IPS-NIHi11 (cell line): ENCODE measurements at regions not wholly inside any gene's neighbourhood (a gene's known extent, or its start where the extent isn't known, plus 50 kb on each side); places are given as distances from the start of the nearest gene placed in this dataset.

Experiments
- DNase-seq: peaks from one replicate; pipeline ENCODE4 v3.0.0; 2012; ENCODE audit warnings: mixed read lengths, low spot score

DNA sequence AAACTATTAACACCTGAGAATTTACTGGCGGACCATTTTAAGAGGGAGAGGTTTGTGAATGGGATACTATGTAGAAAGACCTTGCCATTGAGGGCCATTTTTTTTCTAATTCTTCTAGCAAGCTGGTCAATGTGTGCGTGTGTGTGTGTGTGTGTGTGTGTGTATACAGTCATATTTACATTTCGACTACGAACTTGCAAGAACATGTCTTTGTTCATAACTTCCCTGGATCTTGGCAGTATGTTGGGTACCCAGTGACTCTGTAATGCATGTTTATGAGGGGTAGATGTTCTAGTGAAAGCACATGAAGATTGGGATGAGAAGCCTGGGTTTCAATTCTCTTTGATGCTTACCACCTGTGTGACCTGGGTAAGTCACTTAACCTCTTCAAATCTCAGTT is 133.6 kb downstream of the UBE2E3 start:
- DNase-seq: no peak

DNA sequence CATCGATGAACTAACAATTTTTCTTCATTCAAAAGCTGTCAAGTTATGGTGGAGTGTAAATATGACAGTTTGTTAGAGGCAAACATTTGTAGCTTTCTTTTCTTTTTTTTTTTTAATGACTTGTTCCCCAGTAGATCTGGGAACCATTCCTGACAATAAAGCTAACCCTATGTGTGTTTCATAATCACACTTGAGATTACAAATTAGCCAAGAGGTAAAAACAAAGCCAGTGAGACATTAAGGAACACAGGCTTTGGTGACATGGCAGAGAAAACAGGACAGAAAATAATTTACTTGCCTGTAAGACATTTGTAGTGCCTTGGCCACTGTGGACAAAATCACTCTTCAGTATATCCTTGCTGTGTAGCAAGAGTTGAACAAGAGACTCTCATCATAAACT is 135.9 kb downstream of the UBE2E3 start:
- no peak for DNase-seq

DNA sequence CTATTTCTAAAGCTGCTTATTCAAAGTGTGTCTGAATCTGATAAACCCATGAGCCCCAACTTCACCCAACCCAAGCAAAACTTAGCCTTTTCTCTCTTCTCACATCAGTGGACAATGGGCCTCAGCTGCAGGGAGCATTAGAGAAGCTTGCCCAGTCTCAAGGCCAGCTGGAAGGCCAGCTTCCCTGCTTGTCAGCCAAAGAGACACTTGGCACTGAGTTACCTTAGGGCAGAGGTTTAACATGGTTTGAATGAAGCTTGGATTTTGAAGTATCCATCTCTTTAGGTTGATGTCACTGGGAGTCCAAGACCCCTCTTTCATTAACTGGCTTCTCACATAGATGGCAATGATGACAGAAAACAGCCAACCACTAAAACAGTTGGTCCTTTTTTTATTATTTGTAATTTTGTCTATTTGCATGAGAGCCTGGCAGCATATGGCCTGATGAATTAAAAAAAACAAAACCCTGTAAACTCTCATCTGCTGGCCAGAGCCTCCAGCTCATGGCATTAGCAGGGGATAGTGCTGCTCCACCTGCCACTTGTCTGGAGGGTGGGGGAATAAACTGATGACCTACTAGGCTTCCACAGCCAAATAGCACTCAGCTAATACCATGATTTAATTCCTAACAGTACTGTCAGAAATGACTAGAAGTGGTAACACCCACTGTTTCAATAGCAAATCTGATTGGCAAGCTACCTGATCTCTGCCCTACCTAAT is 137.0 kb downstream of the UBE2E3 start:
- DNase-seq: no peak

DNA sequence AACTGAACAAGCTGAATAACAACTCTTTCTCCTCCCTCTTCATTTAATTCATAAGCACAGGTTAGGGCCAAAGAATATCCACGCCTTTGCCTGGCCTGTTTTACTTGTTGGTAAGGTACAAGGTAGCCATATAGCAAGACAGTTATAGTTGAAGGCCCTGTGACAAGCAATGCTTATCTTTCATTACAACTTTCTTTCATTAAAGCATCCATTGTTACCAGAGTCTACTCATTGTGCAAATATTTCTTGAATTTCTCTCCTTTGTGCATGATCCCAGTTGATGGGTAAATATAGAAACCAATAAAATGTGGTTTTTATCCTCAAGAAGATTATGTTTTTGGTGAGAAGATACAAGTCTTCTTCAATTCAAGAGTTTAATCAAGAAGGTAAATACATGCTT is 140.2 kb downstream of the UBE2E3 start:
- DNase-seq: no peak

DNA sequence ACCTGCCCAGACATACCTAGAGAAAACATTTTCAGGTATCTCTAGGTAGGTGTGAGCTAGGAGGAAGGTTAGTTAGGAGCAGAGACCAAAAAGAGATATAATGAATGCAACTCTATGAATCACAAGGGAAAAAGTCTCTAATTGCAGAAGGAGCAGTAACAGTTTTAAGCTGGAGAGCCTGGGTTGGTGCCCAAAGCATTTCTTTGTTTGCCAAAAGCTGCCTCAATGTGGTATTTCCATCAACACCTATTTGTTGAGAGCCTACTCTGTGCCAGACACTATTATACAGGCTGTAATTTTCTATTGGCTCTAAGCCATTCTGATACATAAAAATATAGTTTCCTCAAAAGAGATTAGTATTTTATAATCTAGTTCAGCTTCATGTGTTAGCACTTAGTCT is 141.6 kb downstream of the UBE2E3 start:
- no peak for DNase-seq

DNA sequence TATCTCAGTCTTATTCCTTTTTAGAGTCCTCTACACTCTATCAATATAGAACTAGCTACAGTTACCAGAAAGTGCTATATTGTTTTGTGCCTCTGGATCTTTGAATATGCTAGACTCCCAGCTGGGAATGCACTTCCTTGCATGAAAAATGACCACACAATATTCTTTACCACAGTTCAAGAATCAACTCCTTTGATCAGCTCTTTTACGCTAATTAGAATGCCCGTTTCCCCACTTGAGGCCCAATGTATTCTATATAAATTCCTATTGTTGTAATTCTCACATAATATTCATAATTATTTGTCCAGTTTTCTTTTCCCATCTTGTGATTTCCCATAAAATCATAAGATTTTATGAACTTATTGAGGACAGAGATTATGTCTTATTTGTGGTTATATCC is 142.2 kb downstream of the UBE2E3 start:
- DNase-seq: no peak

DNA sequence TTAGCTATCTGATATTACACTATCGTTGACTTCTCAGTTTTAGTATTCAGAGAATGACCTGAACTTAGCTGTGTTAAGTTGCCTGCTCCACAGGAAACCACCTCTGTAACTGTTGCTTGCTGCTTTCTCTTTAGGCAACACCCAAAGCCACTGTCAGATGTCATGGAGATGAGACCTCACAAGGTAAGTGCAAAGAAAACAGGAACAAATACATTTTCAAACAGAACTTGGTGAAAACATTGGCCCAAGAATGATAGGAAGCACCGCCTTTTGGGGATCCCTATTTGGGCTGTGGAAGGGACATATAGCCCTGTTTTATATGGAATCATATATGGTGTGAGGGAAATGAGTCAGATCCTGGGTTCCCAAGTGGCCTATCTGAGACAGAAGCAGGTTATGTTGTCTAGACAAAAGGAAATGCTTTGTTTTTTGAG is 143.4 kb downstream of the UBE2E3 start:
- no peak for DNase-seq

DNA sequence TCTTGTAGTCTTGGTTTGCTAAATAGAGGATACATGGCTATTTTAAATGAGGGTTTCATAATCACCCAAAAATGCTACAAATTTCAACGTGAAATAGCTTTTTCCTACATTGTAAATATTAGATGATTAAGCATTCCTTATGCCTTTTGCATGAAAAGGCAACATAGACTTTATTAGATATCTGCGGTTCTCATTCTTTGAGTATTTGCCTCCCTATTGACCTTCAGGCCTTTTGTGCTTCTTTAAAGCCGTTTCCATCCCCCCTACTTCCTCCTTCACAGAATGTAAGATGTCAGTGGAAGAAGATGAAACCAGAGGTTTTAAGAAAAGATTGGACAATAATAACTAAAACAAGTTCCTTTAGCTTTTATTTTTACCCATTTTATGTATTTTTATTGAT is 144.1 kb downstream of the UBE2E3 start:
- DNase-seq: no peak

DNA sequence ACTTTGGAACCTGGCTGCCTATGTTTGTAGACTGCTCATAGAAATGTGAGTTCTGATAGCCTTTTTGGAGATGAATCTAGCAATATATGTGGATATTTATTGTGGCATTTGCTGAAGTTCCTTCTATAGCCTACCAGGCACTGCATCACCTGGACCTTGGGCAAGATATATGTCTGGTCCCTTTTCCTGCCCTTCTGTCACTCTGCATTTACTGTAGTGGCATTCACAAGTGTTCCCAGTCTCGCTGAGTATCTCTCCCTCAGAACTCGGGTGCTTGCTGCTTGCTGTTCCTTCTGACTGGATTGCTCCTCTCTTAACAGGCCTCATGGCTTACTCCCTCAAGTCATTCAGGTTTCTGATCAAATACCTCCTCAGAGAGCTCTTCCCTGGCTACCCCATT is 145.0 kb downstream of the UBE2E3 start:
- no peak for DNase-seq

DNA sequence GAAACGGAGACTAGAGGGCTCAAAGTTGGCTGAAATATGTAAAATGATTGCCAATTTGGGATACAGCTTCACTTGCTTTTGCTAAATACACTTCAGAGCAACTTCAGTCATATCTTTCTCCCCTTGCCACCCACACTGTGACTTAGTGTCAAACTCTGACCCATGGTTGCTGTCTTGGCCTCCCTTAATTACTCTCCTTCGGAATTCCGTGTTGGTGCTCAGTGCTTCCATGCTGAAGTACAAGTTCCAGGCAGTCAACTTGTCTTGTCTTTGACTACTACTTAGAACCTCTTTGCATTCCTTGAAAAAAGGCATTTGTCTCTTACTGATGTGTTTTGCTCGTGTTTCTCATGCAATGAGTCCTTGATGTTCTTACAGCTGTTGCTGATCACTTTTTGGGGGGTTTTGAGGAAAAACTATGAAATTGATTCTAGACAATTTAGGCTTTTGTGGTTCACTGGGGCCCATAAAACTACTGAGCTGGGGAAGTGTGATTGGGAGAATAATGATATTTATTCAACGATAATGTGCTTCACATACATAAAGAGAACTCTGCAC is 146.0 kb downstream of the UBE2E3 start:
- DNase-seq: no peak

DNA sequence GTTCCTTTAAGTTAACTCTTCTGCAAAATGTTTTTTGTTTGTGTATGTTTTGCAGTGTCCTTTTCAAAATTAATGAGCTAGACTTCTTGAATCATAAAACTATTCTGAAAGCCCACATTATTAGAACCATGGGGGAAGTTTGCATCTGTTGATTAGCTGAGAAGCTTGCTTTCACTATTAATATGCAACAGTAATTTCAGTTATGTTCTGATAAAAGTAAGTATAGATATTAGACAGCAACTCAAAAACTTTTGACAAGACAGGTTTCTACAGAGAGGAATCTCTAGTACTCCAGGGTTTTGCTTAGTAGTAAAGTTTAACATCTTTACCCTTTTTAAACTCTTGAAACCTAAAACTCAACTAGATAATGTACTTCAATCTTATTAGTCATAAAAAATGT is 147.8 kb downstream of the UBE2E3 start:
- no peak for DNase-seq

DNA sequence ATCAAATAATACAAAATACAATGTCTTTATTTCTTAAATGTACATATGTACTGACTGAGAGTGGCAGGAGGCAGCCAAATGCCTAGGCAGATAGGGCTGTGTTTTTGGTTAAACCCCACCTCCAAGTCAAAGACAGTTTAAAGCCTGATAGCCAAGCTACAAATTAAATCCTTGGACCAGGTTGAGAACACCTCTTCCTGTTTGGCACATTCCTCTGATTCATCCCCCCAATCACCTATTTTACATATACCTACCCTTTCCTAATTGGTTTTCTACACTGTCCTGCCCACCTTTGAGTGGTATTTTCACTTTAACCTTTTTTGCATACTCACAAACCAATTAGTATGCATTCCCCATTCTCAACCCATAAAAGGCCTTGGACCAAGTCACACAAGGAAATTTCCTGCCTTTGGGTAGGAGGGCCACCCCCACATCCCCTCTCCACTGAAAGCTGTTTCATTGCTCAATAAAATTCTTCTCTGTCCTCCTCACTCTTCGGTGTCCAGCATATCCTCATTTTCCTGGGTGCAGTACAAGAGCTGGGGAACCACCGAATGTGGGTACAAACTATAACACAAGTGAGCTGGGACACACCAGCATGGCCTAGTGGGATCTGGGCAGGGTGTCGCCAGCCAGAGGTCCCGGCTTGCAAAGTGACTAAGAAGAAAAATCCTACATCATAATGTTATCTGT is 149.1 kb downstream of the UBE2E3 start:
- DNase-seq: no peak

DNA sequence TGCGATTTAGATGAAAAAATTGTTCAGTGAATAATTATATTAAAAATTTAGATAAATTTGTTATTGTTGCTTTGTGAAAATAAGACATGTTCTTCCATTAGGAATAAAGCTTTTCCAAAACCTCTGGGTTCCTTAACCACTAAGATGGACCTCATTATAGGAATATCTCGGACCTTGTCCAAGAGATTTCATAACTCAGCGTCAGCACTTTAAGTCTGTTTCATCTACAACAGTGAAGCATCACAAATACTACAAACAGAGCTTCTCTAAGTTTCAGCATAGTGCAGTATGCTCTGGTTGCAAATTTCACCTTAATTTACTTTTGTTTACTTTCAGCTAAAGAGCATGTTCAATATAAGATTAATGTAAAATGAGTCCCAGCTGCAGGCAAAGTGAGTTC is 150.3 kb downstream of the UBE2E3 start:
- no peak for DNase-seq

DNA sequence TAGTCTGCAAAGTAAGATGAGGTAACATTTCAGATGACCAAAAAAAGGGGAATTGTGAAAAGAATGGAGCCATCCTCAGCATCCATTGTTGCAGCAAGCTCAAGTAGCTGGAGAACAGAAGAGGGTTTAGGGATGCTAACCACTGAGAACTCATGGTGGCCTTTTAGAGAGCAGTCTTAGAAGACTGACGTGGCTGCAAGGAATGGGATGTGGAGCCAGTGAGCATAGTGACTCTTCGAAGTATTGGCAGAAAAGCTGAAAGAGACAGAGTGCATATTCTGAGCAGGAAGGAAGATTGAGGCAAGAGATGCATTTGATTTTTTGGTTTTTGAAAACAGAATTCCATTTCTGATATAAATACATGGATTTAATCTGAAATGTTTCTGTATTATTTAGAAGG is 151.2 kb downstream of the UBE2E3 start:
- DNase-seq: no peak

DNA sequence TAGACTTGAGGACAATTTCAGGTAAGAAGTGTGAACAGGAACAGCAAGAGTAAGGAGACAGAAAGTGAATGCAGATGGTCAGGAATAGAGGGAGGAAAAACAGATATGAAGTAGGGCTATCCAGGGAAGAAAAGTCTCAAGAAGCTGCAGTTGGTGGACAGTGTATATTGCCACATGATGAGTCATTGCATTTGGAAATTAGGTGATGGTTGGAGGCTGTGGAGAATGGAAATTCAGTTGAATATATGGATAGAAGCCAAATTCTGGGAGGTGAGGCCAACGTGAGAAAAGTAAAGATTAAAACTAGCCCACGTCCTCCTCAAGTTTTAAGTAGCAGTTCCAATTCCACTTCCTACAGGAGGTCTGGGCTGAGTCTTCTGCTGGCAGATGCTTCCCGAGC is 158.4 kb downstream of the UBE2E3 start:
- no peak for DNase-seq

DNA sequence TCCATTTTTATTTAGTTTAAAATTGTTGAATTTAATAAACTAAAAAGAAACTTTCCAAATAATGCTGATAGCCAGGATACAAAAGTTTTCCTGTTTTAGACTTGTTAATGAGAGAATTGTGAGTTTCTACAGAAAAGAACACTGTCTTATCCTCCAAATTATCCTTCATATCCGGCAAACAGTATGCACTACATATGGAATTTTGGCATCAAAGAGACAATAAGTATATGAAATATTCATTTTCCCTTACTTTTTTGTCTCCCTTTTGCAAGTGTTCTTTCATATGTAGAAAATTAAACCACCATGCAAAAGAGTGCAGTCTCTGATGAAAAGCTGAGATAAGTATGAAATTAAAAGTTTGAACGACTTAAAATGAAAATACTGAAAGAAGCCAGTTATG is 159.4 kb downstream of the UBE2E3 start:
- DNase-seq: no peak

DNA sequence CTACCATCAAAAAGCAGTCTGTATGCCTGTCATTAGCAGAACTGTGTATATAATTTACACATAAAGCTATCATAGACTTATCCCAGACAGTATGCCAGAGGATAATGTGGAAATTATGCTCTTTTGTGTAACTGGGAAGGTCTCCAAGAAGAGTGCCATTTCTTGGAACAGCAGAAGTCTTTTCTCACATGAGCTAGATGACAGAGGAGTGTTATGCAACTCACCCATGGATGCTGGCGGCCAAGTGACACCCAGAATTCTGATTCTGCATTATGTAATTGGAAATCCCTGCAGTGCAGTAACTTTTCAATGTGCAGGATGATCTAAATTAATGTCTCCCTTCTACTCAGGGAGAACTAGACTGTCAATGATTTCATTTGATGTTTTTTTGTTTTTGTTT is 160.0 kb downstream of the UBE2E3 start:
- no peak for DNase-seq

DNA sequence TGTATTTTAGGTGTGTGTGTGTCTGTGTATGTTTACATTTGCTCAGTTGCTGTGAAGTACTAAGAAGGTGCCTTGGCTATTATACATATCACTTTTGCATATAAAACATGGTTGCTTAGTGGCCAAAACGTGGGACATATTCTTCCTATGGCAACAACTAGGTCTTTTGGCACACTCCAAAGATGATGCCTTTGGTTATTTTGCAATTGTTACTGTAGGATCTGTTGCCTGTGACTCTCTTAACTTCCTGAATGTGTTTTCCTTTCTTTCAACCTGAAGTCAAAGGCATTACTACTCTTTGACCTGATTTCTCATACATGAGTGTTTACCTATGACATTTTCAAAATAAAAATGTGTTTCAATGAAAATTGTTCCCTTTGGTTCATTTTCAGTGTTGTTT is 160.5 kb downstream of the UBE2E3 start:
- no peak for DNase-seq

DNA sequence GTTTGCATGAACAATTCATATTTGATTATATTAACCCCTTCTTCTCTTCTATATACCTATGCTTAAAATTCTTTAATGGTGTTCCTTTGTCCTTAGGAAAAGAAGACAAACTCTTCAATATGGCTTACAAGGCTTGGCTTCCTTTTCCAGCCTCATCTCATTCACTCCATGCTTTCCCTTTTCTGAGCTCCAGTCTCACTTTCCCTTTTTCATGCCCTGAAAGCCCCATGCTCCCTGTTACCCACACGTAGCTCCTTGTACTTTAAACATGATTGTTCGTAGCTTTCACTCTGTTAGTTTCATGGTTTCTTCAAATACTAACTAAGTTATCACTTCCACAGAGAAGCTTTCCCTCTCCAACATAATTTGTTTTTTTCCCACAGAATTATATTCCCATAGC is 161.3 kb downstream of the UBE2E3 start:
- DNase-seq: no peak

DNA sequence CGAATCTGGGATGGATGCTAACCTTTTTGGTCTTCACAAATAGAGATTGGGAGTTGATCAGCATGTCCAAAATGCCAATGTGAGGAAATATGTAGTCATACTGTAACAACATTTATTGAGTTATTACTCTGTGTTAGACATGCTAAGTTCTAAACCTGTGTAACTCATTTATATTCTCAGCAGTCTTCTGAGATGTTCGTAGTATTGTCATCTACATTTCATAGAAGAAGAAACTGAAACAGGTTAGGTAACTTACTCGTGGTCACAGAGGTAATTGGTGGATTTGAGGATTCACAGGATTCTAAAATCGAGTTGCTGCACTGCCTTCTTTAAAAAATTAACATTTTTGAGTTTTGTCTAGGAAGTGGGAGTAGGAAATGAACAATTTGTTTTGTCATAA is 162.1 kb downstream of the UBE2E3 start:
- DNase-seq: no peak

DNA sequence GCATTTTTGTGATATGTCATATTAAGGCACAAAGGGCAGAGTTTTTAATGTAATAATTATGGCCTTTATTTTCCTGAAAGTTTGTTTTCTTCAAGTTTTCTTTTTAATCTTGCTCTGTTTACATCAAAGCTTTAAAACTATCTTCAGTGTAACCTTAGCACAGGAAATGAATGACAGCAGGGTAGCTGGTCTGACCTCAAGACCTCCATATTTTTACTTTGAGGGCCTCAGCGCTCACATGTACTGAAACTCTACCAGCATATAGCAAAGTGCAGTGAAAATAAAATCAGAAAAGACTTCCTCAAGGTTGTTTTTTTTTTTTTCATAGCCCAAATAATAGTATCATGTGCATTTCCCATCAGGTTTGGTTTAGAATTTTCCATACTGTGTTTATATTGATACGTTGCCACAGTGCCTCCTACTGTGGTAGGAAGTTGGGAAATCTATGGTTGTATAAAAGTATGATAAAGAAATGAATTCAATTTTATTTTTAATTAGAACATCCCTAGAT is 163.4 kb downstream of the UBE2E3 start:
- DNase-seq: no peak

DNA sequence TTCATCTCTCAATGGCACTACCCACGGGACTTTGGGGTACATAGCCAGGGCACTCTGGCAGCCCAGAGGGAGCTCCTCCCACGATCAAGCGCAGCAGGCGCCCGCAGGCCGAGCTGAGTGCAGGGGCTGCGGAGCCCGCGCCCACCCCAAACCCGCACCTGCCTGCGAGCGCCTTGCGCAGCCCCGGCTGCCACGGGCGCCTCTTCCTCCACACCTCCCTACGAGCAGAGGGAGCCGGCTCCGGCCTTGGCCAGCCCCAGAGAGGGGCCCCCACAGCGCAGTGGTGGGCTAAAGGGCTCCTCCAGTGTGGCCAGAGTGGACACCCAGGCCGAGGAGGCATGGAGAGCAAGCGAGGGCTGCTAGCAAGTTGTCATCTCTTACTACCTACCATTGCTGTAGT is 165.2 kb downstream of the UBE2E3 start:
- no peak for DNase-seq

DNA sequence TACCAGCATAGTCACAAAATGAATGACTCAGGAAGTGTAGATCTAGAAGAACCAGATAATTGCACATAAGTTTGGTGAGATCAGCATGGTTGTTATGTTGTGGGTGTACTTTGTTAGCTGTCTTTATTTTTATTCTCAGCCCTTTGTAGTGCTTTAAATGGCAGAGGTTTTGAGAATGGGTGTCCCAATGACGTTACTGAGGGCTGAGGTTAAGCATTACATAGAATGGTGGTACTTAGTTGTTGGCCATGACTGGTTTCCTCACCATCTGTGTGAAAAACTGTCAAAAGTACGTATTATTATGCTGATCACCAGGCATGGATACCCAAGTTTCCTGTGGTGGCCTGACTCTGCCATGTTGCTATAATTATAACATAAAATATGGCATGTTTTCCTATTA is 165.8 kb downstream of the UBE2E3 start:
- no peak for DNase-seq

DNA sequence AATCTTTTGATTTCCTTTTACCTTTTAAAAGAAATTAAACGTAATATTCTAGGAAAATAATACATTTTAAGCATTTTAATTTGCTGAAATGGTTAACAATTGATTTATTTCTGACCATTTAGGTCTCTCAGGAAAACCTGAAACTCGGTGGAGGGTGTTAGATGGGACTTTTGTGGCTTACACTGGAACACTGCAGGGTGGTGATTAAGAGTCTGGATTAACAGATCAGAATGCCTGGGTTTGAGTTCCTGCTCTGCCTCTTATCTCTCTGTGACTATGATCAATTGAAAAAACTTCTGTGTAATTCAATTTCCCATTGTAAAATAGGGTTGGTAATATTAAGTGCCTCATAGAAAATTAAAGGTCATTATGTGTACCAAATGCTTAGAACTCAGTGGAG is 168.7 kb downstream of the UBE2E3 start:
- no peak for DNase-seq
